Vagina (tissue), 2 donors: ENCODE measurements at regions not wholly inside any gene's neighbourhood (a gene's known extent, or its start where the extent isn't known, plus 50 kb on each side); places are given as distances from the start of the nearest gene placed in this dataset.

Source experiments
- DNase-seq, 2 donors: peaks; one replicate each; pipeline ENCODE4 v3.0.0-alpha.2; 2017; ENCODE audit errors: extremely low spot score in 2 of 2
- H3K27ac ChIP-seq: fragments of 200-600 bp; sonication (generic); one replicate; pipeline ENCODE4 v1.5.1; 2019
- H3K27me3 ChIP-seq: fragments of 200-600 bp; sonication (generic); one replicate; pipeline ENCODE4 v1.5.1; 2019
- H3K36me3 ChIP-seq, 2 donors: fragments of 200-600 bp; sonication (generic); one replicate each; pipeline ENCODE4 v1.5.1; 2017 to 2019
- H3K4me1 ChIP-seq: fragments of 200-600 bp; sonication (generic); one replicate; pipeline ENCODE4 v1.5.1; 2019
- H3K4me3 ChIP-seq, 2 donors: fragments of 200-600 bp; sonication (generic); 1 replicate in 1 of 2; 2 replicates in 1 of 2; pipeline ENCODE4 v1.5.1; 2016 to 2019
- H3K9me3 ChIP-seq: fragments of 200-600 bp; sonication (generic); one replicate; pipeline ENCODE4 v1.5.1; 2019
- POLR2A ChIP-seq, 2 donors: fragments of 450-650 bp; IDR thresholded peaks; one replicate each; pipeline ENCODE4 v1.6.1; 2017; ENCODE audit warnings: antibody characterized with exemption in 2 of 2, mild to moderate bottlenecking in 2 of 2, moderate library complexity in 2 of 2
- POLR2AphosphoS5 ChIP-seq, 2 donors: sonication (generic); formaldehyde crosslinking; IDR thresholded peaks; one replicate each; pipeline ENCODE4 v1.9.0; 2017; ENCODE audit warnings: antibody characterized with exemption in 2 of 2, mild to moderate bottlenecking in 2 of 2, low read depth in 1 of 2; ENCODE audit not compliant: insufficient read depth in 1 of 2
- intact Hi-C: fragments of 100-400 bp; cut with DNase I; formaldehyde crosslinking; loops from one replicate; pipeline ENCODE4 v1.15.1; 2023
- TF ChIP-seq, protein P1 (sequence below), 3 experiments: fragments of 450-650 bp in 2 of 3; fragments of 200-600 bp in 1 of 3; sonication (generic) in 1 of 3; IDR thresholded peaks; one replicate each; pipeline ENCODE4 v1.5.1; 2017 to 2019; ENCODE audit warnings: antibody characterized with exemption in 3 of 3, mild to moderate bottlenecking in 2 of 3, moderate library complexity in 2 of 3

- no peak for DNase-seq
- Histone ChIP-seq H3K36me3 (no peaks in the 10 kb centered on the region), H3K4me3 (no peak overlapping the region), H3K27me3 (no peaks in the 10 kb centered on the region), H3K27ac (no peak overlapping the region), H3K9me3 (no peaks in the 10 kb centered on the region), H3K4me1 (peaks cover 31% of the 10 kb centered on the region)
- TF ChIP-seq POLR2AphosphoS5 (IDR thresholded peaks at IDR 0.05; ENCODE audit: insufficient read depth in 1 of 2, low read depth in 1 of 2) = no peak
- TF ChIP-seq, protein P1, sequence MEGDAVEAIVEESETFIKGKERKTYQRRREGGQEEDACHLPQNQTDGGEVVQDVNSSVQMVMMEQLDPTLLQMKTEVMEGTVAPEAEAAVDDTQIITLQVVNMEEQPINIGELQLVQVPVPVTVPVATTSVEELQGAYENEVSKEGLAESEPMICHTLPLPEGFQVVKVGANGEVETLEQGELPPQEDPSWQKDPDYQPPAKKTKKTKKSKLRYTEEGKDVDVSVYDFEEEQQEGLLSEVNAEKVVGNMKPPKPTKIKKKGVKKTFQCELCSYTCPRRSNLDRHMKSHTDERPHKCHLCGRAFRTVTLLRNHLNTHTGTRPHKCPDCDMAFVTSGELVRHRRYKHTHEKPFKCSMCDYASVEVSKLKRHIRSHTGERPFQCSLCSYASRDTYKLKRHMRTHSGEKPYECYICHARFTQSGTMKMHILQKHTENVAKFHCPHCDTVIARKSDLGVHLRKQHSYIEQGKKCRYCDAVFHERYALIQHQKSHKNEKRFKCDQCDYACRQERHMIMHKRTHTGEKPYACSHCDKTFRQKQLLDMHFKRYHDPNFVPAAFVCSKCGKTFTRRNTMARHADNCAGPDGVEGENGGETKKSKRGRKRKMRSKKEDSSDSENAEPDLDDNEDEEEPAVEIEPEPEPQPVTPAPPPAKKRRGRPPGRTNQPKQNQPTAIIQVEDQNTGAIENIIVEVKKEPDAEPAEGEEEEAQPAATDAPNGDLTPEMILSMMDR (IDR thresholded peaks at IDR 0.05) = no peak
- TF ChIP-seq POLR2A (IDR thresholded peaks at IDR 0.05) = no peak
- intact Hi-C loops = no loop called here
These were observed 122.2 kb upstream of the ARHGAP28 start for GRCh38 chr18:6607343-6607742.

GRCh38 chr18:6609666-6610264 is 119.8 kb upstream of the ARHGAP28 start:
- TF ChIP-seq POLR2AphosphoS5 (IDR thresholded peaks at IDR 0.05; ENCODE audit: insufficient read depth in 1 of 2, low read depth in 1 of 2) = no peak
- intact Hi-C loops = no loop called here
- no peak for DNase-seq

DNA sequence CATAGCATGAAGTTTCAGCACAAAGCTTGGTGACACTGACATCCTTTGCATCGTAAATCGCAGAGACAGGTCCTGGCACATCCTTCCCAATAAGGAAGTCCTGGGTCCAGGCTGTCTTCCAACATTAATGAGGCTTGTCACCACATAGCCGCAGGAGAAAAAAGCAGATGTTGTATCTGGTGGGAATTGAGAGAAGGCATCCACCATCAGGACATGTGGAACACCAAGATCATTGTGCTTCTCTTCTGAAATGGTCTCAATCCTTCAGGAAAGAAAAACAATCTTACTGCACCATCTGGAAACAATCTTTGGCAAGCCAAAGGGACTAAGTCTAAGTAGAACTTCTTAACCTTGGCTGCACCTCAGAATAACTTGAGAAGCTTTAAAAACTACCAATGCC is 119.0 kb upstream of the ARHGAP28 start:
- no peak for DNase-seq
- Histone ChIP-seq H3K27ac (peak overlapping the region; percentile 30), H3K4me3 (no peak overlapping the region)

More at GRCh38 chr18:6609666-6610264, 119.8 kb upstream of the ARHGAP28 start:
- Histone ChIP-seq H3K36me3 (no peaks in the 10 kb centered on the region), H3K9me3 (no peaks in the 10 kb centered on the region), H3K27me3 (no peaks in the 10 kb centered on the region), H3K4me3 (no peak overlapping the region), H3K4me1 (peaks cover 31% of the 10 kb centered on the region), H3K27ac (peak overlapping the region; percentile 30)

DNA sequence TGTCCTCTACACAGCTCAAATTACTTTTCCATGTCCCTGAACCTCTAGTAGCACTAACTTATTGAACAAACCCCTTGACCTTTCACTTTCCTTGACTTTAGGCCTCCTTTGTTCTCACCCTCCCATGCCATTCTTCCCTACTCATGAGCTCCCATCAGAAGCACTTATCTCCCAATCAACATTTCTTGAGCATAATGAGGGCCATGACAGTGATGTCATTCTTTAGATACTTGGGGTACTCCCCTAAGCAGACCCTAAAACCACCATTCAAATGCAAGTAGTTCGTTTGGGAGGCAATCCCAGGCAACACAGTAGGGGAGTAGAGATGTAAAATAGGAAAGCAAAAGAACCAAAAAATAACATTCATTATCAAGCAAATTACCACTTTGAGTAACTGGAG is 115.9 kb upstream of the ARHGAP28 start:
- Histone ChIP-seq H3K27me3 (no peaks in the 10 kb centered on the region), H3K27ac (no peak overlapping the region), H3K4me3 (no peak overlapping the region), H3K9me3 (no peaks in the 10 kb centered on the region), H3K36me3 (no peaks in the 10 kb centered on the region), H3K4me1 (peaks cover 20% of the 10 kb centered on the region)
- no peak for DNase-seq
- no peak for TF ChIP-seq POLR2A (IDR thresholded peaks at IDR 0.05)
- TF ChIP-seq, protein P1 (IDR thresholded peaks at IDR 0.05) = no peak
- TF ChIP-seq POLR2AphosphoS5 (IDR thresholded peaks at IDR 0.05; ENCODE audit: insufficient read depth in 1 of 2, low read depth in 1 of 2) = no peak
- intact Hi-C loops = no loop called here

More for the DNA sequence above, 119.0 kb upstream of the ARHGAP28 start:
- no peaks in the 10 kb centered on the region for H3K9me3 ChIP-seq
- no peaks in the 10 kb centered on the region for H3K27me3 ChIP-seq
- intact Hi-C loops = no loop called here
- no peak for TF ChIP-seq POLR2A (IDR thresholded peaks at IDR 0.05)
- TF ChIP-seq, protein P1 (IDR thresholded peaks at IDR 0.05) = no peak
- peak in 1 of 2 donors; percentile 23 for TF ChIP-seq POLR2AphosphoS5 (IDR thresholded peaks at IDR 0.05; ENCODE audit: insufficient read depth in 1 of 2, low read depth in 1 of 2)
- H3K36me3 ChIP-seq = no peaks in the 10 kb centered on the region
- peaks cover 31% of the 10 kb centered on the region for H3K4me1 ChIP-seq

DNA sequence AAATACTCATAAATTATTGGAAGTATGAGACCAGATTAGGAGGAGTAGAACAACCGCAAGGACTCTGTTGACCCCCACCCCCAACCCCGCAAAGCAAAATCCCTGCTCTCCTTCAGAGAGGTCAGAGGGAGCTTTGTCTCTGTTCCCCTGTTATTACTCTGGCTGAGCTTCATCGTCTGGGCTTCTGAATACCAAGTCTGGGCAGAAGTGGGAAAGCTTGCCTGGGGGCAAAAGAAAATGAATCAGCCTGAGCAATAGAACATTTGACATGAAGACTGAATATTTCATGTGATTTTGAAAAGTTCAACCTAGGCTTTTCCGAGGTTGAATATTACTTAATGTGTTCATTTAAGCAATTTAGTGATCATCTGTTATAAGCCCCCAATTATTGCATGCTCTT is 114.6 kb upstream of the ARHGAP28 start:
- intact Hi-C loops = no loop called here
- Histone ChIP-seq H3K27me3 (no peaks in the 10 kb centered on the region), H3K27ac (no peak overlapping the region), H3K4me3 (no peak overlapping the region), H3K9me3 (no peaks in the 10 kb centered on the region), H3K36me3 (no peaks in the 10 kb centered on the region), H3K4me1 (peaks cover 16% of the 10 kb centered on the region)
- no peak for DNase-seq
- TF ChIP-seq, protein P1 (IDR thresholded peaks at IDR 0.05) = no peak
- TF ChIP-seq POLR2AphosphoS5 (IDR thresholded peaks at IDR 0.05; ENCODE audit: insufficient read depth in 1 of 2, low read depth in 1 of 2) (no peak), POLR2A (IDR thresholded peaks at IDR 0.05) (no peak)
